AG09319 (cell line): ENCODE measurements at regions not wholly inside any gene's neighbourhood (a gene's known extent, or its start where the extent isn't known, plus 50 kb on each side); places are given as distances from the start of the nearest gene placed in this dataset.
"Not testable (repeated sequence)": the region's sequence is repeated elsewhere in the genome, so short reads cannot be mapped to it uniquely, and the experiment has no call there.

Experiments
- DNase-seq: peaks from one replicate; pipeline ENCODE4 v3.0.0-alpha.2; 2010; ENCODE audit warnings: low read depth; ENCODE audit errors: extremely low read depth
- TF ChIP-seq, protein P1 (sequence below): IDR thresholded peaks from 2 replicates; pipeline ENCODE4 v1.5.1; 2011; ENCODE audit warnings: low read depth, mild to moderate bottlenecking, inconsistent platforms, low read length, moderate library complexity

DNA sequence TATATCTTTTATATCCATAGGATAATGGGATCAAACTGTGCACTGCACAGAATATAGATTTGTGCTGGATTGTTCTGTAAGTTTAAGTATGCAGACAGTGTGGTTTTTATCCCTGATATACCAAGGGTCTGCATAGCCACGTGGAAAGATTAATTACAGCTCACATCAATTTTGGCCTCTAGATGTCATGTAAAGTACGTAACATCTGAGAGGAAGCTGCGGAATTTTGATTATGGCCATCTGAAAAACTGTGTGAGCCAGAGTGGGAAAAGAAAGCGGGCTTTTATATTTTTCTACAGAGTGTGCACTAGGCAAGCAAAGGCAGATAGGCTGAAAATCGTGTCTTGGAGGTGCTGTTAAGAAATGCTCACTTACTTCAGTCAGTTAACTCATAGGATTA, 562.7 kb downstream of the GBE1 start:
- TF ChIP-seq, protein P1, sequence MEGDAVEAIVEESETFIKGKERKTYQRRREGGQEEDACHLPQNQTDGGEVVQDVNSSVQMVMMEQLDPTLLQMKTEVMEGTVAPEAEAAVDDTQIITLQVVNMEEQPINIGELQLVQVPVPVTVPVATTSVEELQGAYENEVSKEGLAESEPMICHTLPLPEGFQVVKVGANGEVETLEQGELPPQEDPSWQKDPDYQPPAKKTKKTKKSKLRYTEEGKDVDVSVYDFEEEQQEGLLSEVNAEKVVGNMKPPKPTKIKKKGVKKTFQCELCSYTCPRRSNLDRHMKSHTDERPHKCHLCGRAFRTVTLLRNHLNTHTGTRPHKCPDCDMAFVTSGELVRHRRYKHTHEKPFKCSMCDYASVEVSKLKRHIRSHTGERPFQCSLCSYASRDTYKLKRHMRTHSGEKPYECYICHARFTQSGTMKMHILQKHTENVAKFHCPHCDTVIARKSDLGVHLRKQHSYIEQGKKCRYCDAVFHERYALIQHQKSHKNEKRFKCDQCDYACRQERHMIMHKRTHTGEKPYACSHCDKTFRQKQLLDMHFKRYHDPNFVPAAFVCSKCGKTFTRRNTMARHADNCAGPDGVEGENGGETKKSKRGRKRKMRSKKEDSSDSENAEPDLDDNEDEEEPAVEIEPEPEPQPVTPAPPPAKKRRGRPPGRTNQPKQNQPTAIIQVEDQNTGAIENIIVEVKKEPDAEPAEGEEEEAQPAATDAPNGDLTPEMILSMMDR: no peak; the same call in 1 of the 2 replicates
- no peak for DNase-seq

DNA sequence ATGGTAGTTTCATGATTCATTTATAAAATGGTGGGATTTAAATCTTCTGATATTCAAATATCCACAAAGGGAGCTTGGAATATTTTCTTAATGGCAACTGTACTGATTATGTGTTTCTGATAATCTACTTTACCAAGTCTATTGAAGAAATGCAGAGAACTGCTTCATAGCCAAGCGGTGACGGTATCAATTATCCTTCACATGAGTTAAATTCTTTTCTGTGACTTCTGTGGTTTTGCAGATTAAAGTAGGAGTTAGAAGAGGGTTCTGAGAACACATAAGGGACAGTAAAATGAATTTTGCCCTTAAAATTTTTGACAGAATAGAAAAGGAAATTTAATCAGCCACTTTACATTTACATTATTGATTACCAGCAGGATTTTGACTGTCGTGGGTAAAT, 563.2 kb downstream of the GBE1 start:
- DNase-seq: no peak
- TF ChIP-seq, protein P1: no peak

DNA sequence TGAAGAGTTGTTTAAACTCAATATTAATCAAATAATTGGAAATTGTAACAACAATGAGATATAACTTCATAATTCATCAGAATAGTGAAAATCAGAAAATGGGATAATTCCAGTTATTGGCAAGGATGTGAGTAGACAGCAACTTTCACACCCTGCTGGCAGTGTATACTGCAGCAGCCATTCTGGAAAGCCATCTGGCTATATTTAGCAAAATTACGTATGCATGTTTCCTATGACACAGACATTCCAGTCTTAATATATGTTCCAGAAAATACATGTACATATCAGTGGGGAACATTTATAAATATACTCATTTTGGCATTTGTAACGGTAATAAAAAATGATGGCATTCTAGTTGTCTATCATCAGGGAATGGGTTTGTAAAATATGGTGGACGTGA, 564.1 kb downstream of the GBE1 start:
- no peak for DNase-seq
- TF ChIP-seq, protein P1: no peak

DNA sequence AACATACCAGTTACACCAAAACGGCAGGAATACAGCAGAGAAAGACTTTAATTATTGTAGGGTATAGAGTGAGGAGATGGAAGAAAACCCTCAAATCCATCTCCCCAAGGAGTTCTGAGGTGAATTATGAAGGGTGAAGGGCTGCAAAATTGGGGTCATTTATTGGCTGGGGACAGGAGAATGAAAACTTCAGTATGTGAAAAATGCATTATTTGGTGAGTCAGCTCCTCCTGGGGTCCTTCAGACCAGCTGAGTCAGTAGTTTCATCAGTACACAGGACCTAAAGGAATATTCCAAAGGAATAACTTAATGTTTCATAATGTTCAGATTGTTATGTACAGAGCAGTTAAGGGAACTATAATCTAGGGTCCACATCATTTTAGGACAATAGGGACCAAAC, 566.0 kb downstream of the GBE1 start:
- no peak for DNase-seq
- TF ChIP-seq, protein P1: no peak

DNA sequence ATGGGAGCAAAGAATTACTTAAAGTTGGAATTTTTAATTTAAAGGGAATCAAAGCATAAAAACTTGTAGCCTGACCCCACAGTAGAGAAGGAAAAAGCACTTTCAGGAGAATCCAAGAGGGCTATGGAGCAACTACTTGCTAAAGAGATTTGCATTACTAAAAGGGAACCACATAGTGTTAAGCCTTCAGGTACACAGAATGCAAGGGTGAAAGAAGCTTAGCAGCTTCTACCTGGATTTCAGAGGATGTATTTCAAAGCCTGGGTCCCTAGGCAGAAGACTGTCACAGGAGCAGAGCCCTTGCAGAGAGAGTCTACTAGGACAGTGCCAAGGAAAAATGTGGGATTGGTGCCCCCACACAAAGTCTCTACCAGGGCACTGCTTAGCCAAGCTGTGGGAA, 575.0 kb downstream of the GBE1 start:
- TF ChIP-seq, protein P1: no peak
- DNase-seq: no peak

DNA sequence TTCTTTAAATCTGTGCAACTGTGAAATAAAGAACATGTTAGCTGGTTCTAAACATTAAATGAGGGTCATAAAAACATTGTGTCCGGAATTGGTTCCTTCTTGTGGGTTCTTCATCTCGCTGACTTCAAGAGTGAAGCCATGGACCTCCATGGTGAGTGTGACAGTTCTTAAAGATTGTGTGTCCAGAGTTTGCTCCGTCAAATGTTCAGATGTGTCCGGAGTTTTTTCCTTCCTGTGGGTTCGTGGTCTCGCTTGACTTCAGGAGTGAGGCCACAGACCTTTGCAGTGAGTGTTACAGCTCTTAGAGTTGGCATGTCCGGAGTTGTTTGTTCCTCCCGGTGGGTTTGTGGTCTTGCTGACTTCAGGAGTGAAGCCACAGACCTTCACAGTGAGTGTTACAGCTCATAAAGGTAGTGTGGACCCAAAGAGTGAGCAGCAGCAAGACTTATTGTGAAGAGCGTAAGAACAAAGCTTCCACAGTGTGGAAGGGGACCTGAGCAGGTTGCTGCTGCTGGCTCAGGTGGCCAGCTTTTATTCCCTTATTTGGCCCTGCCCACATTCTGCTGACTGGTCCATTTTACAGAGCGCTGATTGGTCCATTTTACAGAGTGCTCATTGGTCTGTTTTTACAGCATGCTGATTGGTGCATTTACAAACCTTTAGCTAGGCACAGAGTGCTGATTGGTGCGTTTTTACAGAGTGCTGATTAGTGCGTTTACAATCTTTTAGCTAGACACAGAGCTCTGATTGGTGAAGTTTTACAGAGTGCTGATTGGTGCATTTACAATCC, 579.2 kb downstream of the GBE1 start:
- DNase-seq: not testable (repeated sequence)

DNA sequence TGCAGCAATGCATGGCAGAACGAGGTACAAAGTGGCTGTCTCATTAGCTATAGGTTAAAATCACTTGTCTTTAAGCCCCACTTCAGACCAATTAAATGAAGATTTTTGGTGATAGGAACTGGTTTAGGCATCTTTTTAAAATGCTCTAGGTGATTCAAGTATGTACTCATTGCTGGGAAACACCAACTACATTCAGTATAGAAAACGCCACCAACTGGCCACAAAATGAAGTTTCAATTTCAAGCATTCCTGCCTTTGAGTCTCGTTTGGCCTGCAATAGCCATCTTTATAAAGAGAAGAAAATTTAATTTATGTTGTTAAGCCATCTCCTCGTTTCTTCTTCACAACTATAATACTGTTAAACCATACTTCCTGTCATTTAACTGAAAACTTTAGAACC, 587.9 kb downstream of the GBE1 start:
- DNase-seq: no peak
- TF ChIP-seq, protein P1: no peak; the same call in 1 of the 2 replicates

DNA sequence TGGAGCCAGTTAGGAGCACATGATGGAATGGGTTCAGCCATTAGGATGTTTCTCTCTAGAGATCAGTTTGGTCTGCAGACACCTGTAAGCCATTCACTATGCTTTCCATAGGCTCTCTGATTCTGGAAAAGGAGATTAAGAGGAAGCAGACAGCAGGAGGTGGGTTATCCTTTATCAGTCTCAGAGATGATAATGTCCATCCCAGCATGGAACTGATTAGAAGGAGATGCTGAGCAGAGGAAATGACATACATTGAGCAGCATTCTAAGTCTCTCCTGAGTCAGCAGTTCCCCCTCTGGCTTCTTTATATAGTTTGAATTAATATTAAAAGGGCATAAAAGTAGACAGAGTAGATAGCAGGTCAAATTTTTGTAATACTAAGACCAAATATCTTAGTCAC, 591.1 kb downstream of the GBE1 start:
- TF ChIP-seq, protein P1: no peak
- DNase-seq: no peak
